ENCODE measurements at regions not wholly inside any gene's neighbourhood (a gene's known extent, or its start where the extent isn't known, plus 50 kb on each side); places are given as distances from the start of the nearest gene placed in this dataset.
"Not testable (repeated sequence)": the region's sequence is repeated elsewhere in the genome, so short reads cannot be mapped to it uniquely, and the experiment has no call there.

DNA sequence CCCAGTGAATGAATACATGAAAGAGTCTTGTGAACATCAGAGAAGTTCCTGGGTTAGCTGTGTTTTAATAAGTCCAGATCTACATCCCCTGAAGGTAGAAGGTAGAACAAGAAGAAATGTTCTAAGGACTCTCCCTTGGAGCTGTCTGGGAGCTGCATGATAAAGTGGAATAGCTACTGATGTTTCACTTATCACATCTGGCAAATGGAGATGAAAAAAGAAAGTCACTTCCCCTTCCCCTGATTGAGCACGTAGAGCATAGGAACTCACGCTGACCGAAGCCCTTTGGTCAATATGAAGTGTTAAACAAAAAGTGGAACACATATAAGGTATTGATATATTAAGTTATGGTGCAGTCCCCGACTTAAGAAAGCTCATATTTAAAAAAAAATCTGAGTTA lies 53.2 kb upstream of the PARP1 start:
- Histone ChIP-seq H3K27ac (replicated peaks) (no peak overlapping the region), H3K27me3 (ENCODE audit: insufficient read depth, poor library complexity, severe bottlenecking) (no peaks in the 10 kb centered on the region), H3K4me3 (replicated peaks; ENCODE audit: insufficient read depth, low read length) (no peak overlapping the region)
- TF ChIP-seq POLR2AphosphoS5 (IDR thresholded peaks at IDR 0.05; ENCODE audit: low read depth) (no peak), SPI1 (IDR thresholded peaks at IDR 0.05; ENCODE audit: borderline replicate concordance, low read depth) (peak; percentile 16; the same call in 1 of the 2 replicates), GABPA (IDR thresholded peaks at IDR 0.05; ENCODE audit: low read depth) (no peak)
- TF ChIP-seq, protein P1, sequence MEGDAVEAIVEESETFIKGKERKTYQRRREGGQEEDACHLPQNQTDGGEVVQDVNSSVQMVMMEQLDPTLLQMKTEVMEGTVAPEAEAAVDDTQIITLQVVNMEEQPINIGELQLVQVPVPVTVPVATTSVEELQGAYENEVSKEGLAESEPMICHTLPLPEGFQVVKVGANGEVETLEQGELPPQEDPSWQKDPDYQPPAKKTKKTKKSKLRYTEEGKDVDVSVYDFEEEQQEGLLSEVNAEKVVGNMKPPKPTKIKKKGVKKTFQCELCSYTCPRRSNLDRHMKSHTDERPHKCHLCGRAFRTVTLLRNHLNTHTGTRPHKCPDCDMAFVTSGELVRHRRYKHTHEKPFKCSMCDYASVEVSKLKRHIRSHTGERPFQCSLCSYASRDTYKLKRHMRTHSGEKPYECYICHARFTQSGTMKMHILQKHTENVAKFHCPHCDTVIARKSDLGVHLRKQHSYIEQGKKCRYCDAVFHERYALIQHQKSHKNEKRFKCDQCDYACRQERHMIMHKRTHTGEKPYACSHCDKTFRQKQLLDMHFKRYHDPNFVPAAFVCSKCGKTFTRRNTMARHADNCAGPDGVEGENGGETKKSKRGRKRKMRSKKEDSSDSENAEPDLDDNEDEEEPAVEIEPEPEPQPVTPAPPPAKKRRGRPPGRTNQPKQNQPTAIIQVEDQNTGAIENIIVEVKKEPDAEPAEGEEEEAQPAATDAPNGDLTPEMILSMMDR (IDR thresholded peaks at IDR 0.05; ENCODE audit: insufficient read depth, low read length): no peak
- DNase-seq (ENCODE audit: low read depth in 1 of 2, low spot score in 1 of 2): no peak

DNA sequence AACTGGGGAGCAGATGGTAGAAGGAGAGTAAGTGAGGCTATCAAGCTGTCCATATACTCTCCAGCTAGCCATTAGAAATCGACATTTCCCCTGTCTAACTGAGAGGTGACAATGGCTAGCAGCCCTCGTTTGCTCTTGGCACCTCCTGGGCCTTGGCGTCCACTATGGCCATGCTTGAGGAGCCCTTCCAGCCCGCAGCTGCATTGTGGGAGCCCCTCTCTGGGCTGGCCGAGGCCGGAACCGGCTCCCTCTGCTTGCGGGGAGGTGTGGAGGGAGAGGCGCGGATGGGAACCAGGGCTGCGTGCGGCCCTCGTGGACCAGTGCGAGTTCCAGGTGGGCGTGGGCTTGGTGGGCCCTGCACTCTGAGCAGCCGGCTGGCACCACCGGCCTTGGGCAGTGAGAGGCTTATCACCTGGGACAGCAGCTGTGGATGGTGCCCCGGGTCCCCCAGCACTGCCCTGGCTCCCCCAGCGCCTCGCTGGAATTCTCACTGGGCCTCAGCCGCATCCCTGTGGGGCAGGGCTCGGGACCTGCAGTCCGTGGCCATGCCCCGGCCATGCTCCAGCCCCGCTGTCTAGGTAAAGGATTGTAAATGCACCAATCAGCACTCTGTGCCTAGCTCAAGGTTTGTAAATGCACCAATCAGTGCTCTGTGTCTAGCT lies 56.2 kb upstream of the PARP1 start:
- Histone ChIP-seq H3K27ac (replicated peaks) (no peak overlapping the region), H3K27me3 (ENCODE audit: insufficient read depth, poor library complexity, severe bottlenecking) (peaks cover 2% of the 10 kb centered on the region), H3K4me3 (replicated peaks; ENCODE audit: insufficient read depth, low read length) (no peak overlapping the region)
- no peak for TF ChIP-seq SPI1 (IDR thresholded peaks at IDR 0.05; ENCODE audit: borderline replicate concordance, low read depth)
- DNase-seq (ENCODE audit: low read depth in 1 of 2, low spot score in 1 of 2): no peak

DNA sequence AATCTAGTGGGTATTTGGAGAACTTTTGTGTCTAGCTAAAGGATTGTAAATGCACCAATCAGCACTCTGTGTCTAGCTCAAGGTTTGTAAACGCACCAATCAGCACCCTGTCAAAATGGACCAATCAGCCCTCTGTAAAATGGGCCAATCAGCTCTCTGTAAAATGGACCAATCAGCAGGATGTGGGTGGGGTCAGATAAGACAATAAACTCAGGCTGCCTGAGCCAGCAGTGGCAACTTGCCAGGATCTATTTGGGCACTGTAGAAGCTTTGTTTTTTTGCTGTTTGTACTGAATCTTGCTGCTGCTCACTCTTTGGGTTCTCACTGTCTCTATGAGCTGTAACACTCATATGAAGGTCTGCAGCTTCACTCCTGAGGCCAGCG lies 56.7 kb upstream of the PARP1 start:
- H3K27ac ChIP-seq (replicated peaks); DNase-seq (ENCODE audit: low read depth in 1 of 2, low spot score in 1 of 2); H3K27me3 ChIP-seq (ENCODE audit: insufficient read depth, poor library complexity, severe bottlenecking); H3K4me3 ChIP-seq (replicated peaks; ENCODE audit: insufficient read depth, low read length): not testable (repeated sequence)

DNA sequence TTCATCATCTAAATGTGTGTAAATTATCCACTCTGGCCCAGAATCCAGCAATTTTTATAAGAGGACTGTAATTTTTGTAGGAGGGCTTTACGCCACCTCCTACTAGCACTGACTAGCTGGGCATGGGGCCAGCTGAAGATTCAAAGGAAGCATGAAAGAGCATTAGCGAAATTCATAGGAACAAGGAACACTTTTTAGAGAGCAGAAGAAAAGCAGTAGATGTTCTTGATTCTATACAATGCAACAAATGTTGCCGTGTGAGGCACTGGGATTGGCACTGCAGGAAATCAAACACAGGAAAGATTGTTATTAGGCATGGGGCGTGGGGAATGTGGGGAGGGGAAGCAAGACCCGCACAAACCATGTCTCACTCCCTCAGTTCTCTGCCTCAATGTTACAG lies 58.4 kb upstream of the PARP1 start:
- no peak overlapping the region for H3K4me3 ChIP-seq (replicated peaks; ENCODE audit: insufficient read depth, low read length)
- H3K27ac ChIP-seq (replicated peaks): no peak overlapping the region
- no peak for DNase-seq (ENCODE audit: low read depth in 1 of 2, low spot score in 1 of 2)
- TF ChIP-seq GABPA (IDR thresholded peaks at IDR 0.05; ENCODE audit: low read depth) (no peak), SPI1 (IDR thresholded peaks at IDR 0.05; ENCODE audit: borderline replicate concordance, low read depth) (no peak), POLR2AphosphoS5 (IDR thresholded peaks at IDR 0.05; ENCODE audit: low read depth) (no peak)
- TF ChIP-seq, protein P2, sequence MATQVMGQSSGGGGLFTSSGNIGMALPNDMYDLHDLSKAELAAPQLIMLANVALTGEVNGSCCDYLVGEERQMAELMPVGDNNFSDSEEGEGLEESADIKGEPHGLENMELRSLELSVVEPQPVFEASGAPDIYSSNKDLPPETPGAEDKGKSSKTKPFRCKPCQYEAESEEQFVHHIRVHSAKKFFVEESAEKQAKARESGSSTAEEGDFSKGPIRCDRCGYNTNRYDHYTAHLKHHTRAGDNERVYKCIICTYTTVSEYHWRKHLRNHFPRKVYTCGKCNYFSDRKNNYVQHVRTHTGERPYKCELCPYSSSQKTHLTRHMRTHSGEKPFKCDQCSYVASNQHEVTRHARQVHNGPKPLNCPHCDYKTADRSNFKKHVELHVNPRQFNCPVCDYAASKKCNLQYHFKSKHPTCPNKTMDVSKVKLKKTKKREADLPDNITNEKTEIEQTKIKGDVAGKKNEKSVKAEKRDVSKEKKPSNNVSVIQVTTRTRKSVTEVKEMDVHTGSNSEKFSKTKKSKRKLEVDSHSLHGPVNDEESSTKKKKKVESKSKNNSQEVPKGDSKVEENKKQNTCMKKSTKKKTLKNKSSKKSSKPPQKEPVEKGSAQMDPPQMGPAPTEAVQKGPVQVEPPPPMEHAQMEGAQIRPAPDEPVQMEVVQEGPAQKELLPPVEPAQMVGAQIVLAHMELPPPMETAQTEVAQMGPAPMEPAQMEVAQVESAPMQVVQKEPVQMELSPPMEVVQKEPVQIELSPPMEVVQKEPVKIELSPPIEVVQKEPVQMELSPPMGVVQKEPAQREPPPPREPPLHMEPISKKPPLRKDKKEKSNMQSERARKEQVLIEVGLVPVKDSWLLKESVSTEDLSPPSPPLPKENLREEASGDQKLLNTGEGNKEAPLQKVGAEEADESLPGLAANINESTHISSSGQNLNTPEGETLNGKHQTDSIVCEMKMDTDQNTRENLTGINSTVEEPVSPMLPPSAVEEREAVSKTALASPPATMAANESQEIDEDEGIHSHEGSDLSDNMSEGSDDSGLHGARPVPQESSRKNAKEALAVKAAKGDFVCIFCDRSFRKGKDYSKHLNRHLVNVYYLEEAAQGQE (IDR thresholded peaks at IDR 0.05; ENCODE audit: insufficient replicate concordance, low read depth): no peak
- TF ChIP-seq, protein P1 (IDR thresholded peaks at IDR 0.05; ENCODE audit: insufficient read depth, low read length): no peak
- peaks cover 2% of the 10 kb centered on the region for H3K27me3 ChIP-seq (ENCODE audit: insufficient read depth, poor library complexity, severe bottlenecking)

DNA sequence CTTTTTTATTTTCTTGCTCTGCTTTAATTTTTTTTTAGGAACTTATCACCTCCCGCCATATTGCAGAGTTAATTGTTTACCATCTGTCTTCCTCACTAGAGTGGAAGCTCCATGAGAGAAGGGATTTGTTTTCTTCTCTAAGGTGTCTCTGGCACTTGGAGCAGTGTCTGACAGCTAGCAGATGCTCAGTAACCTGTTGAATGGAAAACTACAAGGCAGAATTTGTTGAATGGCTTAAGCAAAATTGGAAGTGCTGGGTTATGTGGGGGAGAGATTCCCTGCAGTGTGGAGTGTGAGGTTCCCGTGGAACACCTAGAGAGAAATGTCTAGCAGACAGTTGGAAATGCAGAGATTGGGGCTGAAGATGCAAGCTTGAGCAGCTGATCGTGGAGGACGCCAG lies 59.5 kb upstream of the PARP1 start:
- peaks cover 2% of the 10 kb centered on the region for H3K27me3 ChIP-seq (ENCODE audit: insufficient read depth, poor library complexity, severe bottlenecking)
- no peak for DNase-seq (ENCODE audit: low read depth in 1 of 2, low spot score in 1 of 2)
- H3K27ac ChIP-seq (replicated peaks): no peak overlapping the region
- no peak overlapping the region for H3K4me3 ChIP-seq (replicated peaks; ENCODE audit: insufficient read depth, low read length)
- TF ChIP-seq, protein P2 (IDR thresholded peaks at IDR 0.05; ENCODE audit: insufficient replicate concordance, low read depth): no peak
- no peak for TF ChIP-seq GABPA (IDR thresholded peaks at IDR 0.05; ENCODE audit: low read depth)
- TF ChIP-seq POLR2AphosphoS5 (IDR thresholded peaks at IDR 0.05; ENCODE audit: low read depth): no peak
- no peak for TF ChIP-seq SPI1 (IDR thresholded peaks at IDR 0.05; ENCODE audit: borderline replicate concordance, low read depth)
- TF ChIP-seq, protein P1 (IDR thresholded peaks at IDR 0.05; ENCODE audit: insufficient read depth, low read length): no peak

All from HL-60 (cell line).